ENCODE measurements at regions not wholly inside any gene's neighbourhood (a gene's known extent, or its start where the extent isn't known, plus 50 kb on each side); places are given as distances from the start of the nearest gene placed in this dataset.

GRCh38 chr16:56140645-56141044 lies 50.6 kb upstream of the GNAO1 start:
- H3K27ac ChIP-seq (ENCODE audit: low read length): no peak overlapping the region

GRCh38 chr16:56137269-56137668 lies 54.0 kb upstream of the GNAO1 start:
- Histone ChIP-seq H4K20me1 (ENCODE audit: insufficient read depth) (no peaks in the 10 kb centered on the region), H3K9ac (ENCODE audit: low read length) (no peak overlapping the region), H3K27me3 (ENCODE audit: insufficient read depth, low read depth, low read length) (no peaks in the 10 kb centered on the region), H3K79me2 (replicated peaks; ENCODE audit: insufficient read depth, low read length) (no peaks in the 10 kb centered on the region), H3K9me3 (ENCODE audit: low read length) (no peaks in the 10 kb centered on the region), H3K36me3 (ENCODE audit: insufficient read depth, low read length) (no peaks in the 10 kb centered on the region), H3K9me2 (ENCODE audit: insufficient read depth, low read length) (no peaks in the 10 kb centered on the region), H3K4me2 (ENCODE audit: low read length) (no peak overlapping the region), H3K4me3 (ENCODE audit: low read length) (no peak overlapping the region), H3F3A (ENCODE audit: insufficient read depth, low read length, poor library complexity, severe bottlenecking) (no peaks in the 10 kb centered on the region), H2AFZ (ENCODE audit: low read depth, low read length) (no peak overlapping the region), H3K27ac (ENCODE audit: low read length) (no peak overlapping the region)
- TF ChIP-seq POLR2AphosphoS5 (IDR thresholded peaks at IDR 0.05) (no peak), EP300 (conservative IDR thresholded peaks at IDR 0.05; ENCODE audit: poor library complexity, severe bottlenecking) (no peak), CTCF (IDR thresholded peaks at IDR 0.05; ENCODE audit: poor library complexity, severe bottlenecking) (no peak), RAD21 (conservative IDR thresholded peaks at IDR 0.05) (no peak), TAF1 (IDR thresholded peaks at IDR 0.05; ENCODE audit: low read depth) (no peak), MXI1 (conservative IDR thresholded peaks at IDR 0.05; ENCODE audit: poor library complexity, severe bottlenecking) (no peak), SMC3 (conservative IDR thresholded peaks at IDR 0.05; ENCODE audit: poor library complexity) (no peak), EZH2 (IDR thresholded peaks at IDR 0.05; ENCODE audit: borderline replicate concordance, insufficient read depth, low read length, poor library complexity, severe bottlenecking) (no peak)
- TF ChIP-seq, protein P1, sequence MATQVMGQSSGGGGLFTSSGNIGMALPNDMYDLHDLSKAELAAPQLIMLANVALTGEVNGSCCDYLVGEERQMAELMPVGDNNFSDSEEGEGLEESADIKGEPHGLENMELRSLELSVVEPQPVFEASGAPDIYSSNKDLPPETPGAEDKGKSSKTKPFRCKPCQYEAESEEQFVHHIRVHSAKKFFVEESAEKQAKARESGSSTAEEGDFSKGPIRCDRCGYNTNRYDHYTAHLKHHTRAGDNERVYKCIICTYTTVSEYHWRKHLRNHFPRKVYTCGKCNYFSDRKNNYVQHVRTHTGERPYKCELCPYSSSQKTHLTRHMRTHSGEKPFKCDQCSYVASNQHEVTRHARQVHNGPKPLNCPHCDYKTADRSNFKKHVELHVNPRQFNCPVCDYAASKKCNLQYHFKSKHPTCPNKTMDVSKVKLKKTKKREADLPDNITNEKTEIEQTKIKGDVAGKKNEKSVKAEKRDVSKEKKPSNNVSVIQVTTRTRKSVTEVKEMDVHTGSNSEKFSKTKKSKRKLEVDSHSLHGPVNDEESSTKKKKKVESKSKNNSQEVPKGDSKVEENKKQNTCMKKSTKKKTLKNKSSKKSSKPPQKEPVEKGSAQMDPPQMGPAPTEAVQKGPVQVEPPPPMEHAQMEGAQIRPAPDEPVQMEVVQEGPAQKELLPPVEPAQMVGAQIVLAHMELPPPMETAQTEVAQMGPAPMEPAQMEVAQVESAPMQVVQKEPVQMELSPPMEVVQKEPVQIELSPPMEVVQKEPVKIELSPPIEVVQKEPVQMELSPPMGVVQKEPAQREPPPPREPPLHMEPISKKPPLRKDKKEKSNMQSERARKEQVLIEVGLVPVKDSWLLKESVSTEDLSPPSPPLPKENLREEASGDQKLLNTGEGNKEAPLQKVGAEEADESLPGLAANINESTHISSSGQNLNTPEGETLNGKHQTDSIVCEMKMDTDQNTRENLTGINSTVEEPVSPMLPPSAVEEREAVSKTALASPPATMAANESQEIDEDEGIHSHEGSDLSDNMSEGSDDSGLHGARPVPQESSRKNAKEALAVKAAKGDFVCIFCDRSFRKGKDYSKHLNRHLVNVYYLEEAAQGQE (IDR thresholded peaks at IDR 0.05; ENCODE audit: borderline replicate concordance): no peak

More at GRCh38 chr16:56140645-56141044, 50.6 kb upstream of the GNAO1 start:
- Histone ChIP-seq H3K9ac (ENCODE audit: low read length) (no peak overlapping the region), H3K9me2 (ENCODE audit: insufficient read depth, low read length) (no peaks in the 10 kb centered on the region), H4K20me1 (ENCODE audit: insufficient read depth) (no peaks in the 10 kb centered on the region), H3K27me3 (ENCODE audit: insufficient read depth, low read depth, low read length) (no peaks in the 10 kb centered on the region), H2AFZ (ENCODE audit: low read depth, low read length) (no peak overlapping the region), H3K4me3 (ENCODE audit: low read length) (no peak overlapping the region), H3K79me2 (replicated peaks; ENCODE audit: insufficient read depth, low read length) (no peaks in the 10 kb centered on the region), H3F3A (ENCODE audit: insufficient read depth, low read length, poor library complexity, severe bottlenecking) (no peaks in the 10 kb centered on the region), H3K36me3 (ENCODE audit: insufficient read depth, low read length) (no peaks in the 10 kb centered on the region), H3K4me2 (ENCODE audit: low read length) (no peak overlapping the region), H3K9me3 (ENCODE audit: low read length) (no peaks in the 10 kb centered on the region)
- no peak for TF ChIP-seq SMC3 (conservative IDR thresholded peaks at IDR 0.05; ENCODE audit: poor library complexity)
- no peak for TF ChIP-seq TAF1 (IDR thresholded peaks at IDR 0.05; ENCODE audit: low read depth)
- no peak for TF ChIP-seq MXI1 (conservative IDR thresholded peaks at IDR 0.05; ENCODE audit: poor library complexity, severe bottlenecking)
- TF ChIP-seq CTCF (IDR thresholded peaks at IDR 0.05; ENCODE audit: poor library complexity, severe bottlenecking): no peak
- TF ChIP-seq, protein P1 (IDR thresholded peaks at IDR 0.05; ENCODE audit: borderline replicate concordance): no peak
- no peak for TF ChIP-seq EZH2 (IDR thresholded peaks at IDR 0.05; ENCODE audit: borderline replicate concordance, insufficient read depth, low read length, poor library complexity, severe bottlenecking)
- no peak for TF ChIP-seq POLR2AphosphoS5 (IDR thresholded peaks at IDR 0.05)
- TF ChIP-seq RAD21 (conservative IDR thresholded peaks at IDR 0.05): no peak
- TF ChIP-seq EP300 (conservative IDR thresholded peaks at IDR 0.05; ENCODE audit: poor library complexity, severe bottlenecking): no peak

All from neural cell (in vitro differentiated cells).